Parathyroid adenoma (tissue), 2 donors: ENCODE measurements at regions not wholly inside any gene's neighbourhood (a gene's known extent, or its start where the extent isn't known, plus 50 kb on each side); places are given as distances from the start of the nearest gene placed in this dataset.

Source experiments
- H2AFZ ChIP-seq: fragments of 300-600 bp; sonication (generic); one replicate; pipeline ENCODE4 v1.7.0; 2017; ENCODE audit warnings: antibody characterized with exemption, mild to moderate bottlenecking
- H3K27ac ChIP-seq: fragments of 300-600 bp; sonication (generic); one replicate; pipeline ENCODE4 v1.7.0; 2017
- H3K27me3 ChIP-seq: fragments of 300-600 bp; sonication (generic); one replicate; pipeline ENCODE4 v1.7.0; 2017; ENCODE audit warnings: low read length; ENCODE audit not compliant: control insufficient read depth, insufficient read depth
- H3K36me3 ChIP-seq: fragments of 300-600 bp; sonication (generic); one replicate; pipeline ENCODE4 v1.7.0; 2017; ENCODE audit warnings: low read length; ENCODE audit not compliant: control insufficient read depth, insufficient read depth
- H3K4me1 ChIP-seq: fragments of 300-600 bp; sonication (generic); one replicate; pipeline ENCODE4 v1.7.0; 2017; ENCODE audit warnings: control low read depth
- H3K4me2 ChIP-seq: fragments of 300-600 bp; sonication (generic); one replicate; pipeline ENCODE4 v1.7.0; 2017; ENCODE audit warnings: low read length
- H3K4me3 ChIP-seq: fragments of 300-600 bp; sonication (generic); one replicate; pipeline ENCODE4 v1.7.0; 2017; ENCODE audit warnings: low read depth, low read length
- H3K79me2 ChIP-seq: fragments of 300-600 bp; sonication (generic); one replicate; pipeline ENCODE4 v1.7.0; 2017; ENCODE audit warnings: control low read depth
- H3K9ac ChIP-seq: fragments of 300-600 bp; sonication (generic); one replicate; pipeline ENCODE4 v1.7.0; 2017; ENCODE audit warnings: mild to moderate bottlenecking
- H3K9me3 ChIP-seq: fragments of 300-600 bp; sonication (generic); one replicate; pipeline ENCODE4 v1.7.0; 2017; ENCODE audit warnings: low read length; ENCODE audit not compliant: control insufficient read depth
- TF ChIP-seq, protein P1 (sequence below): fragments of 300-600 bp; sonication (generic); IDR thresholded peaks from one replicate; pipeline ENCODE4 v1.7.0; 2017; ENCODE audit warnings: antibody characterized with exemption, mild to moderate bottlenecking
- donor health status: primary hyperparathyroidism.

DNA sequence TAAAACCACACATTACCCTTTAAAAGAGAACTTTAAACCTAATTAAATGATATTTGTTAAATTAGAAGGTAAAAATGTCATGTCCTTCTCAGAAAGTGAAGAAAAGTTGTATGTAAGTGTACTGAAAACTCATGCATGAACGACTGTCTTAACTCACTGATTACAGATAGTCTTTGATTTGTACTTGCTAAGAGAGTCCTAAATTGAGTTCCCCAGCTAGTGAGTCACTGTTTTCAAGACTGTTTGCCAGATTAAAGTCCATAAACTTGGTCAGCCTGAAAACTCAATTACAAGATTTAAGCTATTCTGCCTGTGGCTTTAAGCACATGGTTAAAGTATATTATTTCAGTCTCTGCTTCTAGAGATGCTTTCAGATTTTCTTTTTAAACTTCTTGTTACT lies 124.9 kb upstream of the ZCCHC13 start:
- Histone ChIP-seq H3K27me3 (no peaks in the 10 kb centered on the region), H3K9me3 (no peaks in the 10 kb centered on the region), H3K79me2 (no peaks in the 10 kb centered on the region), H2AFZ (no peak overlapping the region), H3K4me1 (no peaks in the 10 kb centered on the region), H3K27ac (no peak overlapping the region), H3K9ac (no peak overlapping the region), H3K4me2 (no peak overlapping the region), H3K4me3 (no peak overlapping the region), H3K36me3 (no peaks in the 10 kb centered on the region)
- TF ChIP-seq, protein P1, sequence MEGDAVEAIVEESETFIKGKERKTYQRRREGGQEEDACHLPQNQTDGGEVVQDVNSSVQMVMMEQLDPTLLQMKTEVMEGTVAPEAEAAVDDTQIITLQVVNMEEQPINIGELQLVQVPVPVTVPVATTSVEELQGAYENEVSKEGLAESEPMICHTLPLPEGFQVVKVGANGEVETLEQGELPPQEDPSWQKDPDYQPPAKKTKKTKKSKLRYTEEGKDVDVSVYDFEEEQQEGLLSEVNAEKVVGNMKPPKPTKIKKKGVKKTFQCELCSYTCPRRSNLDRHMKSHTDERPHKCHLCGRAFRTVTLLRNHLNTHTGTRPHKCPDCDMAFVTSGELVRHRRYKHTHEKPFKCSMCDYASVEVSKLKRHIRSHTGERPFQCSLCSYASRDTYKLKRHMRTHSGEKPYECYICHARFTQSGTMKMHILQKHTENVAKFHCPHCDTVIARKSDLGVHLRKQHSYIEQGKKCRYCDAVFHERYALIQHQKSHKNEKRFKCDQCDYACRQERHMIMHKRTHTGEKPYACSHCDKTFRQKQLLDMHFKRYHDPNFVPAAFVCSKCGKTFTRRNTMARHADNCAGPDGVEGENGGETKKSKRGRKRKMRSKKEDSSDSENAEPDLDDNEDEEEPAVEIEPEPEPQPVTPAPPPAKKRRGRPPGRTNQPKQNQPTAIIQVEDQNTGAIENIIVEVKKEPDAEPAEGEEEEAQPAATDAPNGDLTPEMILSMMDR, result no peak

DNA sequence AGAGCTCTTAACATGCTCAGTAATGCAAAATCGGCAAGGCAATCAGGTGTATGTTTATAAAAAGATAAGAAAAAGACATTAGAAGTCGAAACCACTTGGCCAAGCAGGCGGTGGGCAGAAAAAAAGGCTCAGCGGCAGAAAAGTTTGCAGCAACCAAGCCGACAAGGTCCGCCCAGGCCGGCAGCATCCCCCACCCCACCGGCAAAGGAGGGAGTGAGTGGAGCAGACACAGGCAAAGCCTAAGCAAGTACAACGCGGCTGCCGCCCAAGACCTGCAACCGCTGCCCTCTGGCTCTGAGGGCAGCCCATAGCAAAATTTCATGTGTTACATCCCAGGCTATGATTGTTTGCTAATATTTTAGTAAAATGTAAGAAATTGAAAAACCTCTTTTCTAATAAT lies 125.4 kb upstream of the ZCCHC13 start:
- Histone ChIP-seq H3K4me2 (no peak overlapping the region), H3K27me3 (no peaks in the 10 kb centered on the region), H3K4me3 (no peak overlapping the region), H2AFZ (no peak overlapping the region), H3K9me3 (no peaks in the 10 kb centered on the region), H3K79me2 (no peaks in the 10 kb centered on the region), H3K9ac (no peak overlapping the region), H3K36me3 (no peaks in the 10 kb centered on the region), H3K27ac (no peak overlapping the region), H3K4me1 (no peaks in the 10 kb centered on the region)
- TF ChIP-seq, protein P1, result no peak

DNA sequence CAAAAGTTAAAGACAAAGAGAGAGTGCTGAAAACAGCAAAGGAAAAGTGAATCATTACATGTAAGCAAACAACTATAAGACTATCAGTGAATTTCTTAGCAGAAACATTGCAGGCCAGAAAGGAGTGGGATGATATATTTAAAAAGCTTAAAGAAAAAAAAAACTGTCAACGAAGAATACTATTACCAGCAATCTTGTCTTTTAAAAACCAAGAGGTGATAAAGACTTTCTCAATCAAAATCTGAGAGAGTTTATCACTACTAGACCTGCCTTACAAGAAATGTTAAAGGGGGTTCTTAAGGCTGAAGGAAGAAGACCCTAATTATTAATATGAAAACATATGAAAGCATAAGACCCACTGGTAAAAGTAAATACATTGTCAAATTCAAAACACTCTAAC lies 132.5 kb upstream of the ZCCHC13 start:
- no peaks in the 10 kb centered on the region for H3K79me2 ChIP-seq
- no peak overlapping the region for H3K4me3 ChIP-seq
- no peak overlapping the region for H3K4me2 ChIP-seq
- H3K27me3 ChIP-seq, result no peaks in the 10 kb centered on the region
- no peak overlapping the region for H3K9ac ChIP-seq
- H3K27ac ChIP-seq, result no peak overlapping the region
- no peaks in the 10 kb centered on the region for H3K4me1 ChIP-seq
- no peaks in the 10 kb centered on the region for H3K9me3 ChIP-seq
- H2AFZ ChIP-seq, result no peak overlapping the region
- TF ChIP-seq, protein P1, result no peak
- H3K36me3 ChIP-seq, result no peaks in the 10 kb centered on the region

- H3K36me3 ChIP-seq, result no peaks in the 10 kb centered on the region
- no peak overlapping the region for H3K4me2 ChIP-seq
- no peak overlapping the region for H2AFZ ChIP-seq
- no peak overlapping the region for H3K9ac ChIP-seq
- H3K27me3 ChIP-seq, result no peaks in the 10 kb centered on the region
- no peaks in the 10 kb centered on the region for H3K9me3 ChIP-seq
- H3K4me3 ChIP-seq, result no peak overlapping the region
- no peaks in the 10 kb centered on the region for H3K79me2 ChIP-seq
- no peaks in the 10 kb centered on the region for H3K4me1 ChIP-seq
- TF ChIP-seq, protein P1, result no peak
- H3K27ac ChIP-seq, result no peak overlapping the region
Observed at GRCh38 chrX:74162199-74162598, 141.8 kb upstream of the ZCCHC13 start.

GRCh38 chrX:74160816-74161215 lies 143.2 kb upstream of the ZCCHC13 start:
- no peaks in the 10 kb centered on the region for H3K27me3 ChIP-seq
- H3K4me2 ChIP-seq, result no peak overlapping the region
- no peaks in the 10 kb centered on the region for H3K79me2 ChIP-seq
- no peaks in the 10 kb centered on the region for H3K36me3 ChIP-seq
- no peaks in the 10 kb centered on the region for H3K4me1 ChIP-seq
- no peaks in the 10 kb centered on the region for H3K9me3 ChIP-seq
- no peak overlapping the region for H2AFZ ChIP-seq
- TF ChIP-seq, protein P1, result no peak
- no peak overlapping the region for H3K9ac ChIP-seq
- H3K27ac ChIP-seq, result no peak overlapping the region
- no peak overlapping the region for H3K4me3 ChIP-seq
